ENCODE measurements at regions not wholly inside any gene's neighbourhood (a gene's known extent, or its start where the extent isn't known, plus 50 kb on each side); places are given as distances from the start of the nearest gene placed in this dataset.

- H3K9me3 Mint-ChIP-seq (ENCODE audit: unreplicated experiment), result no peaks in the 10 kb centered on the region
- no peaks in the 10 kb centered on the region for H3K27me3 Mint-ChIP-seq (ENCODE audit: insufficient read depth, unreplicated experiment)
- Histone ChIP-seq H3K36me3 (ENCODE audit: control insufficient read depth, insufficient read depth, low read length) (no peaks in the 10 kb centered on the region), H3K4me3 (ENCODE audit: low read depth, low read length) (no peak overlapping the region), H3K9me3 (no peaks in the 10 kb centered on the region), H3K4me1 (peaks cover 8% of the 10 kb centered on the region; the same call in 1 of the 2 replicates), H3K27me3 (replicated peaks; ENCODE audit: control insufficient read depth, insufficient read depth, low read length) (no peaks in the 10 kb centered on the region)
- BruUV-seq (replicated peaks), result no TSS peak
- intact Hi-C loops (cut with micrococcal nuclease; ENCODE audit: unreplicated experiment), result no loop called here
- no peak for TF ChIP-seq CTCF (IDR thresholded peaks at IDR 0.05; ENCODE audit: insufficient read depth in 1 of 2, low read depth in 1 of 2, low read length in 1 of 2, severe bottlenecking in 1 of 2, unreplicated experiment in 1 of 2)
- peaks cover 16% of the 10 kb centered on the region for H3K4me1 Mint-ChIP-seq (ENCODE audit: low read depth, unreplicated experiment)
- H3K4me3 Mint-ChIP-seq (ENCODE audit: unreplicated experiment), result no peak overlapping the region
- ChIA-PET CTCF (no interaction called here), POLR2A (no interaction called here)
- DNase-seq, result no peak
- no peak overlapping the region for H3K27ac Mint-ChIP-seq (ENCODE audit: unreplicated experiment)
- H3K36me3 Mint-ChIP-seq (ENCODE audit: insufficient read depth, unreplicated experiment), result no peaks in the 10 kb centered on the region
Measured at GRCh38 chr6:134397676-134398075, 79.8 kb upstream of the SGK1 start.

- intact Hi-C loops (cut with micrococcal nuclease; ENCODE audit: unreplicated experiment), result no loop called here
- H3K9me3 ChIP-seq, result no peaks in the 10 kb centered on the region
- BruUV-seq (replicated peaks), result no TSS peak
- Mint-ChIP-seq H3K9me3 (ENCODE audit: unreplicated experiment) (no peaks in the 10 kb centered on the region), H3K27ac (ENCODE audit: unreplicated experiment) (no peak overlapping the region), H3K27me3 (ENCODE audit: insufficient read depth, unreplicated experiment) (no peaks in the 10 kb centered on the region), H3K36me3 (ENCODE audit: insufficient read depth, unreplicated experiment) (no peaks in the 10 kb centered on the region), H3K4me1 (ENCODE audit: low read depth, unreplicated experiment) (peaks cover 10% of the 10 kb centered on the region), H3K4me3 (ENCODE audit: unreplicated experiment) (no peak overlapping the region)
- no peak for DNase-seq
- no peaks in the 10 kb centered on the region for H3K4me1 ChIP-seq
- CTCF ChIA-PET, result no interaction called here
- H3K4me3 ChIP-seq (ENCODE audit: low read depth, low read length), result no peak overlapping the region
- H3K36me3 ChIP-seq (ENCODE audit: control insufficient read depth, insufficient read depth, low read length), result no peaks in the 10 kb centered on the region
- TF ChIP-seq CTCF (IDR thresholded peaks at IDR 0.05; ENCODE audit: insufficient read depth in 1 of 2, low read depth in 1 of 2, low read length in 1 of 2, severe bottlenecking in 1 of 2, unreplicated experiment in 1 of 2), result no peak
- POLR2A ChIA-PET, result no interaction called here
- H3K27me3 ChIP-seq (replicated peaks; ENCODE audit: control insufficient read depth, insufficient read depth, low read length), result no peaks in the 10 kb centered on the region
Measured at GRCh38 chr6:134394905-134395304, 77.0 kb upstream of the SGK1 start.

GRCh38 chr6:134394208-134394607 lies 76.3 kb upstream of the SGK1 start:
- no peaks in the 10 kb centered on the region for H3K36me3 ChIP-seq (ENCODE audit: control insufficient read depth, insufficient read depth, low read length)
- H3K4me3 ChIP-seq (ENCODE audit: low read depth, low read length), result no peak overlapping the region
- no peaks in the 10 kb centered on the region for H3K4me1 ChIP-seq
- Mint-ChIP-seq H3K4me1 (ENCODE audit: low read depth, unreplicated experiment) (peaks cover 10% of the 10 kb centered on the region), H3K4me3 (ENCODE audit: unreplicated experiment) (no peak overlapping the region), H3K9me3 (ENCODE audit: unreplicated experiment) (no peaks in the 10 kb centered on the region), H3K36me3 (ENCODE audit: insufficient read depth, unreplicated experiment) (no peaks in the 10 kb centered on the region), H3K27me3 (ENCODE audit: insufficient read depth, unreplicated experiment) (no peaks in the 10 kb centered on the region), H3K27ac (ENCODE audit: unreplicated experiment) (no peak overlapping the region)
- POLR2A ChIA-PET, result no interaction called here
- intact Hi-C loops (cut with micrococcal nuclease; ENCODE audit: unreplicated experiment), result no loop called here
- CTCF ChIA-PET, result no interaction called here
- no peaks in the 10 kb centered on the region for H3K27me3 ChIP-seq (replicated peaks; ENCODE audit: control insufficient read depth, insufficient read depth, low read length)
- H3K9me3 ChIP-seq, result no peaks in the 10 kb centered on the region
- no peak for DNase-seq
- no peak for TF ChIP-seq CTCF (IDR thresholded peaks at IDR 0.05; ENCODE audit: insufficient read depth in 1 of 2, low read depth in 1 of 2, low read length in 1 of 2, severe bottlenecking in 1 of 2, unreplicated experiment in 1 of 2)
- no TSS peak for BruUV-seq (replicated peaks)

Measured in Caco-2 (cell line).